A673 (cell line): ENCODE measurements at regions not wholly inside any gene's neighbourhood (a gene's known extent, or its start where the extent isn't known, plus 50 kb on each side); places are given as distances from the start of the nearest gene placed in this dataset.

Experiments used
- CTCF ChIP-seq: fragments of 300-800, 200-600 bp; sonication (generic); conservative IDR thresholded peaks from 2 replicates; pipeline ENCODE4 v1.5.1; 2017; ENCODE audit warnings: low read depth, mild to moderate bottlenecking, antibody characterized with exemption, low read length, moderate library complexity, mixed read lengths
- EZH2 ChIP-seq: fragments of 200-600 bp; sonication (generic); IDR thresholded peaks from 2 replicates; pipeline ENCODE4 v1.6.1; 2017; ENCODE audit warnings: borderline replicate concordance, low read depth, mild to moderate bottlenecking, mixed read lengths, antibody characterized with exemption, low read length; ENCODE audit not compliant: poor library complexity, severe bottlenecking

- TF ChIP-seq CTCF (no peak), EZH2 (no peak)
These were observed 121.5 kb downstream of the PCTP start for GRCh38 chr17:55872374-55872773.
